Endothelial cell of umbilical vein (primary cell): ENCODE measurements at regions not wholly inside any gene's neighbourhood (a gene's known extent, or its start where the extent isn't known, plus 50 kb on each side); places are given as distances from the start of the nearest gene placed in this dataset.

Experiments used
- BruUV-seq: library from RNA; stranded (reverse); fragments of 400-500 nt; replicated peaks from 2 replicates; lab custom pipeline; 2021; lab: Mats Ljungman, UMichigan
- CTCF ChIA-PET: fragments of 300-600, 350-600 bp; sonication (Branson Sonifier 250); formaldehyde crosslinking; loops from one replicate; lab custom pipeline; 2021; ENCODE audit warnings: antibody characterized with exemption, inconsistent platforms; lab: Charles Lee
- POLR2A ChIA-PET: fragments of 300-600, 350-600 bp; sonication (Branson Sonifier 250); formaldehyde crosslinking; loops from one replicate; lab custom pipeline; 2021; ENCODE audit warnings: antibody characterized with exemption, inconsistent platforms; lab: Charles Lee
- DNase-seq: peaks from one replicate; pipeline ENCODE4 v3.0.0-alpha.2; 2011; ENCODE audit warnings: low read depth, low spot score
- FAIRE-seq: peaks from 2 replicates; lab custom pipeline; 2011; peaks lifted over from hg19 to GRCh38; lab: Jason Lieb, UNC
- H2AFZ ChIP-seq: 2 replicates; pipeline ENCODE4 v1.6.0; 2012; ENCODE audit warnings: low read depth, low read length, control low read depth, inconsistent platforms
- H3K27ac ChIP-seq: 2 replicates; pipeline ENCODE4 v1.5.1; 2011; ENCODE audit warnings: low read depth, mild to moderate bottlenecking, control low read depth, low read length, moderate library complexity; ENCODE audit not compliant: insufficient read depth
- H3K27me3 ChIP-seq, 2 experiments: 2 replicates each; pipeline versions ENCODE4 v1.6.0 to v1.6.1; 2011; ENCODE audit warnings: low read length in 2 of 2, mixed read lengths in 1 of 2; ENCODE audit not compliant: control insufficient read depth in 2 of 2, insufficient read depth in 2 of 2
- H3K36me3 ChIP-seq, 2 experiments: 2 replicates in 1 of 2; 3 replicates in 1 of 2; pipeline ENCODE4 v1.5.1; 2011; ENCODE audit warnings: low read length in 2 of 2, mild to moderate bottlenecking in 1 of 2, moderate library complexity in 1 of 2; ENCODE audit not compliant: control insufficient read depth in 2 of 2, insufficient read depth in 2 of 2; ENCODE audit errors: extremely low read depth in 1 of 2
- H3K4me1 ChIP-seq: 3 replicates; pipeline ENCODE4 v1.5.1; 2011; ENCODE audit warnings: mild to moderate bottlenecking, low read length; ENCODE audit not compliant: control insufficient read depth, insufficient read depth; ENCODE audit errors: extremely low read depth
- H3K4me2 ChIP-seq: 2 replicates; pipeline ENCODE4 v1.6.1; 2011; ENCODE audit warnings: low read length, control low read depth, mixed read lengths; ENCODE audit not compliant: insufficient read depth
- H3K4me3 ChIP-seq, 3 experiments: fragments of 200-600 bp in 1 of 3; sonication (generic), shearing (Covaris generic) in 1 of 3; replicated peaks in 1 of 3; 2 replicates each; pipeline ENCODE4 v1.5.1; 2011 to 2016; ENCODE audit warnings: control low read depth in 3 of 3, low read length in 3 of 3, mild to moderate bottlenecking in 2 of 3, inconsistent platforms in 1 of 3, low read depth in 1 of 3, moderate library complexity in 1 of 3; ENCODE audit not compliant: insufficient read depth in 1 of 3
- H3K79me2 ChIP-seq: 2 replicates; pipeline ENCODE4 v1.6.0; 2012; ENCODE audit warnings: low read length, inconsistent platforms; ENCODE audit not compliant: control insufficient read depth, insufficient read depth
- H3K9ac ChIP-seq: replicated peaks from 2 replicates; pipeline ENCODE3; 2011; ENCODE audit warnings: low read length, control low read depth; ENCODE audit not compliant: insufficient read depth; ENCODE audit errors: extremely low read depth
- H3K9me1 ChIP-seq: replicated peaks from 3 replicates; pipeline ENCODE4 v1.6.0; 2011; ENCODE audit warnings: mild to moderate bottlenecking, low read length; ENCODE audit not compliant: control insufficient read depth, insufficient read depth; ENCODE audit errors: extremely low read depth
- H3K9me3 ChIP-seq: replicated peaks from 2 replicates; pipeline ENCODE4 v1.5.1; 2012; ENCODE audit warnings: low read length, inconsistent platforms; ENCODE audit not compliant: control insufficient read depth, insufficient read depth
- H4K20me1 ChIP-seq: replicated peaks from 2 replicates; pipeline ENCODE3; 2011; ENCODE audit warnings: mild to moderate bottlenecking, low read length; ENCODE audit not compliant: control insufficient read depth, insufficient read depth; ENCODE audit errors: extremely low read depth
- EZH2 ChIP-seq: IDR thresholded peaks from 2 replicates; pipeline ENCODE4 v1.6.1; 2012; ENCODE audit warnings: borderline replicate concordance, low read depth, mild to moderate bottlenecking, moderate library complexity, low read length, inconsistent platforms; ENCODE audit not compliant: severe bottlenecking
- FOS ChIP-seq: IDR thresholded peaks from 2 replicates; pipeline ENCODE4 v1.6.1; 2011; ENCODE audit warnings: mild to moderate bottlenecking, low read length, moderate library complexity, borderline replicate concordance; ENCODE audit not compliant: insufficient read depth
- GATA2 ChIP-seq: IDR thresholded peaks from 2 replicates; pipeline ENCODE4 v1.7.0; 2011; ENCODE audit warnings: low read depth, mild to moderate bottlenecking, moderate library complexity, mixed read lengths, low read length; ENCODE audit not compliant: insufficient read length, insufficient read depth
- JUN ChIP-seq: IDR thresholded peaks from 2 replicates; pipeline ENCODE4 v1.6.1; 2011; ENCODE audit warnings: borderline replicate concordance, low read depth; ENCODE audit not compliant: insufficient read length, insufficient read depth
- MYC ChIP-seq: IDR thresholded peaks from one replicate; pipeline ENCODE4 v1.6.1; 2011; ENCODE audit warnings: mild to moderate bottlenecking, low read depth, low read length
- POLR2A ChIP-seq: IDR thresholded peaks from 2 replicates; pipeline ENCODE4 v1.6.1; 2012; ENCODE audit warnings: low read depth, mild to moderate bottlenecking, control low read depth, low read length
- POLR2AphosphoS5 ChIP-seq: IDR thresholded peaks from 2 replicates; pipeline ENCODE4 v1.6.1; 2012; ENCODE audit warnings: low read depth, mild to moderate bottlenecking, control low read depth, low read length, moderate library complexity; ENCODE audit not compliant: insufficient read depth
- dilution Hi-C: fragments of 300-500 bp; cut with MboI; formaldehyde crosslinking; loops from one replicate; pipeline ENCODE4 v1.15.0; 2019; ENCODE audit warnings: low sequenced_read_pairs; ENCODE audit not compliant: extremely low pct_ligation_motif_present
- intact Hi-C: fragments of 100-400 bp; cut with micrococcal nuclease; formaldehyde crosslinking; loops from one replicate; pipeline ENCODE4 v1.10.0; 2022
- TF ChIP-seq, protein P1 (sequence below), 2 donors: IDR thresholded peaks; 1 replicate in 1 of 2; 2 replicates in 1 of 2; pipeline ENCODE4 v1.5.1; 2011; ENCODE audit warnings: low read length in 2 of 2, mild to moderate bottlenecking in 2 of 2, moderate library complexity in 2 of 2, control low read depth in 1 of 2, inconsistent platforms in 1 of 2, low read depth in 1 of 2; ENCODE audit not compliant: insufficient read depth in 1 of 2; ENCODE audit errors: extremely low read depth in 1 of 2
- TF ChIP-seq, protein P2 (sequence below): IDR thresholded peaks from 2 replicates; pipeline ENCODE4 v1.6.1; 2011; ENCODE audit not compliant: insufficient read depth, insufficient read length

DNA sequence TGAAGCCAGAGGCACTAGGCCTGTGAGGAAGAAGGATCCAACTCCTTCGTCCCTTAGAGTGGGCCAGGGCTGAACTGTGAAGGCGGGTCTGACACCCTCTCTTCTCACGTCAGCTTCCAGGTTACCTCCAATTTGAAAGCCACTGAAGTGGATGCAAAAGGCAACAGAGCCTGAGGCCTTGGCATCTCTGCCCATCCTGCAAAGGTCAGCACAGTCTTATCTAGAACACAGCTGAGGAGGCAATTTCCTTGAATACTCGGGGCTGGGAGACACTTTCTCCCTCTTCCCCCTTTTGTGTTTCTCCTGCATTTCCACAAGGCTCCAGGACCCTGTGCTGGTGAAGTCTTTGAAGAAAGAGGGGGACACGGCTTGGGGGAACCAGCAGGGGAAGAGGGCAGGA, 91.6 kb upstream of the PAX6 start:
- BruUV-seq: no TSS peak
- no peaks in the 10 kb centered on the region for H3K79me2 ChIP-seq
- H3K4me2 ChIP-seq: no peak overlapping the region
- dilution Hi-C loops: no loop called here
- FAIRE-seq (no peak), DNase-seq (no peak)
- no peak overlapping the region for H2AFZ ChIP-seq
- TF ChIP-seq EZH2: no peak
- TF ChIP-seq GATA2: no peak
- no peak for TF ChIP-seq FOS
- no peak for TF ChIP-seq JUN
- no peak for TF ChIP-seq MYC
- TF ChIP-seq POLR2A: no peak
- no peaks in the 10 kb centered on the region for H3K36me3 ChIP-seq
- intact Hi-C loops: no loop called here
- no peaks in the 10 kb centered on the region for H3K9me3 ChIP-seq
- ChIA-PET CTCF (no interaction called here), POLR2A (no interaction called here)
- H3K9me1 ChIP-seq: no peaks in the 10 kb centered on the region
- H3K4me3 ChIP-seq: no peak overlapping the region
- no peaks in the 10 kb centered on the region for H3K4me1 ChIP-seq
- H3K27ac ChIP-seq: no peak overlapping the region
- H4K20me1 ChIP-seq: no peaks in the 10 kb centered on the region
- H3K9ac ChIP-seq: no peak overlapping the region
- H3K27me3 ChIP-seq: no peaks in the 10 kb centered on the region

DNA sequence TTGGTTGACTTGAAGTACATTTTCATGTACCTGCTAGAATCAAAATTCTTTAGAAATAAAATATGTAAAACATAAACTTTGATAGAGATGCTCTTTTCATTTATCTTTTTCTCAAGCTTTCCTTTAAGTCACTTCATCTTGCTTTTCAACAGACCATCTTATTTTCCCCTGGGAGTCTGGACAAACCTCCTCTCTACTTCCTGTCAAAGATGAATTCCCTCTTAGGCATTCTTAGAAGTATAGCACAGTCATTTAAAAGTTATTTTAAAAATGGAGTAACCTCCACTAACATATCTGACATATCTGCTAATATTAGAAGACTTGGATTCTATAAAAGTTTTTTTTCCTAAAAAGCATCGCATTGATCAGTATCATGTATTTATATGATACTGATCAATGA, 84.8 kb upstream of the PAX6 start:
- dilution Hi-C loops: no loop called here
- POLR2A ChIA-PET: no interaction called here
- FAIRE-seq: no peak

More for the DNA sequence above, 84.8 kb upstream of the PAX6 start:
- H3K9me3 ChIP-seq: no peaks in the 10 kb centered on the region
- H4K20me1 ChIP-seq: no peaks in the 10 kb centered on the region
- no peaks in the 10 kb centered on the region for H3K4me1 ChIP-seq
- H3K4me3 ChIP-seq: no peak overlapping the region
- H2AFZ ChIP-seq: no peak overlapping the region
- BruUV-seq: no TSS peak
- no peaks in the 10 kb centered on the region for H3K9me1 ChIP-seq
- no peak overlapping the region for H3K4me2 ChIP-seq
- TF ChIP-seq, protein P1, sequence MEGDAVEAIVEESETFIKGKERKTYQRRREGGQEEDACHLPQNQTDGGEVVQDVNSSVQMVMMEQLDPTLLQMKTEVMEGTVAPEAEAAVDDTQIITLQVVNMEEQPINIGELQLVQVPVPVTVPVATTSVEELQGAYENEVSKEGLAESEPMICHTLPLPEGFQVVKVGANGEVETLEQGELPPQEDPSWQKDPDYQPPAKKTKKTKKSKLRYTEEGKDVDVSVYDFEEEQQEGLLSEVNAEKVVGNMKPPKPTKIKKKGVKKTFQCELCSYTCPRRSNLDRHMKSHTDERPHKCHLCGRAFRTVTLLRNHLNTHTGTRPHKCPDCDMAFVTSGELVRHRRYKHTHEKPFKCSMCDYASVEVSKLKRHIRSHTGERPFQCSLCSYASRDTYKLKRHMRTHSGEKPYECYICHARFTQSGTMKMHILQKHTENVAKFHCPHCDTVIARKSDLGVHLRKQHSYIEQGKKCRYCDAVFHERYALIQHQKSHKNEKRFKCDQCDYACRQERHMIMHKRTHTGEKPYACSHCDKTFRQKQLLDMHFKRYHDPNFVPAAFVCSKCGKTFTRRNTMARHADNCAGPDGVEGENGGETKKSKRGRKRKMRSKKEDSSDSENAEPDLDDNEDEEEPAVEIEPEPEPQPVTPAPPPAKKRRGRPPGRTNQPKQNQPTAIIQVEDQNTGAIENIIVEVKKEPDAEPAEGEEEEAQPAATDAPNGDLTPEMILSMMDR (IDR thresholded peaks at IDR 0.05; ENCODE audit: extremely low read depth in 1 of 2, insufficient read depth in 1 of 2, low read depth in 1 of 2, low read length in 2 of 2): no peak
- TF ChIP-seq FOS: no peak
- no peak for TF ChIP-seq JUN
- TF ChIP-seq EZH2: no peak
- no peak for TF ChIP-seq MYC
- TF ChIP-seq, protein P2, sequence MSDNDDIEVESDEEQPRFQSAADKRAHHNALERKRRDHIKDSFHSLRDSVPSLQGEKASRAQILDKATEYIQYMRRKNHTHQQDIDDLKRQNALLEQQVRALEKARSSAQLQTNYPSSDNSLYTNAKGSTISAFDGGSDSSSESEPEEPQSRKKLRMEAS: no peak
- no peak for TF ChIP-seq POLR2AphosphoS5
- no peak for TF ChIP-seq POLR2A
- no peak for DNase-seq
- H3K9ac ChIP-seq: no peak overlapping the region
- H3K27ac ChIP-seq: no peak overlapping the region
- no peaks in the 10 kb centered on the region for H3K79me2 ChIP-seq
- H3K36me3 ChIP-seq: no peaks in the 10 kb centered on the region
- intact Hi-C loops: no loop called here
- H3K27me3 ChIP-seq: no peaks in the 10 kb centered on the region
- CTCF ChIA-PET: no interaction called here
